T-helper 2 cell treated with Interferon-gamma antibody and Interleukin-4, amounts not matched to agents 5 μg/mL and 100 μg/mL, for 36 hours (primary cell): ENCODE measurements at regions not wholly inside any gene's neighbourhood (a gene's known extent, or its start where the extent isn't known, plus 50 kb on each side); places are given as distances from the start of the nearest gene placed in this dataset.

Experiments used
- DNase-seq: peaks from one replicate; pipeline ENCODE4 v3.0.0; 2021; ENCODE audit warnings: low spot score
- H3K27ac Mint-ChIP-seq: one replicate; pipeline ENCODE4 v1.8.0; 2021; ENCODE audit warnings: mild to moderate bottlenecking, mixed read lengths
- H3K27me3 Mint-ChIP-seq: one replicate; pipeline ENCODE4 v1.8.0; 2021; ENCODE audit warnings: low read depth, mixed read lengths
- H3K36me3 Mint-ChIP-seq: one replicate; pipeline ENCODE4 v1.8.0; 2021; ENCODE audit warnings: low read depth, mixed read lengths
- H3K4me1 Mint-ChIP-seq: one replicate; pipeline ENCODE4 v1.8.0; 2021; ENCODE audit warnings: low read depth, mixed read lengths
- H3K4me3 Mint-ChIP-seq: one replicate; pipeline ENCODE4 v1.8.0; 2022; ENCODE audit warnings: mild to moderate bottlenecking, moderate library complexity, mixed read lengths
- H3K9me3 Mint-ChIP-seq: one replicate; pipeline ENCODE4 v1.8.0; 2021; ENCODE audit warnings: mixed read lengths

- no peak for DNase-seq
- H3K36me3 Mint-ChIP-seq, result no peaks in the 10 kb centered on the region
- H3K27ac Mint-ChIP-seq, result no peak overlapping the region
- no peaks in the 10 kb centered on the region for H3K27me3 Mint-ChIP-seq
- no peaks in the 10 kb centered on the region for H3K4me1 Mint-ChIP-seq
- H3K9me3 Mint-ChIP-seq, result no peaks in the 10 kb centered on the region
- H3K4me3 Mint-ChIP-seq, result no peak overlapping the region
Observed at GRCh38 chr5:136528481-136529030, 163.2 kb upstream of the TRPC7 start.

GRCh38 chr5:136527311-136527710, 162.0 kb upstream of the TRPC7 start:
- Mint-ChIP-seq H3K4me1 (no peaks in the 10 kb centered on the region), H3K9me3 (no peaks in the 10 kb centered on the region), H3K36me3 (no peaks in the 10 kb centered on the region), H3K4me3 (no peak overlapping the region), H3K27ac (no peak overlapping the region), H3K27me3 (no peaks in the 10 kb centered on the region)
- no peak for DNase-seq

- no peaks in the 10 kb centered on the region for H3K27me3 Mint-ChIP-seq
- H3K4me1 Mint-ChIP-seq, result no peaks in the 10 kb centered on the region
- no peak overlapping the region for H3K27ac Mint-ChIP-seq
- H3K4me3 Mint-ChIP-seq, result no peak overlapping the region
- H3K9me3 Mint-ChIP-seq, result no peaks in the 10 kb centered on the region
- no peaks in the 10 kb centered on the region for H3K36me3 Mint-ChIP-seq
- DNase-seq, result no peak
Observed at GRCh38 chr5:136526791-136527190, 161.4 kb upstream of the TRPC7 start.

- no peak for DNase-seq
- Mint-ChIP-seq H3K4me3 (no peak overlapping the region), H3K36me3 (no peaks in the 10 kb centered on the region), H3K27me3 (no peaks in the 10 kb centered on the region), H3K27ac (no peak overlapping the region), H3K9me3 (no peaks in the 10 kb centered on the region), H3K4me1 (no peaks in the 10 kb centered on the region)
Observed at GRCh38 chr5:136526021-136526420, 160.7 kb upstream of the TRPC7 start.

- no peaks in the 10 kb centered on the region for H3K27me3 Mint-ChIP-seq
- H3K27ac Mint-ChIP-seq, result no peak overlapping the region
- H3K4me1 Mint-ChIP-seq, result no peaks in the 10 kb centered on the region
- H3K9me3 Mint-ChIP-seq, result no peaks in the 10 kb centered on the region
- no peaks in the 10 kb centered on the region for H3K36me3 Mint-ChIP-seq
- no peak overlapping the region for H3K4me3 Mint-ChIP-seq
- DNase-seq, result no peak
Observed at GRCh38 chr5:136525597-136525996, 160.3 kb upstream of the TRPC7 start.

GRCh38 chr5:136522217-136522956, 157.0 kb upstream of the TRPC7 start:
- no peaks in the 10 kb centered on the region for H3K36me3 Mint-ChIP-seq
- H3K4me3 Mint-ChIP-seq, result no peak overlapping the region
- H3K4me1 Mint-ChIP-seq, result no peaks in the 10 kb centered on the region
- no peaks in the 10 kb centered on the region for H3K9me3 Mint-ChIP-seq
- no peak for DNase-seq
- H3K27ac Mint-ChIP-seq, result no peak overlapping the region
- no peaks in the 10 kb centered on the region for H3K27me3 Mint-ChIP-seq

GRCh38 chr5:136521696-136522095, 156.4 kb upstream of the TRPC7 start:
- no peaks in the 10 kb centered on the region for H3K4me1 Mint-ChIP-seq
- no peak overlapping the region for H3K27ac Mint-ChIP-seq
- no peaks in the 10 kb centered on the region for H3K36me3 Mint-ChIP-seq
- H3K27me3 Mint-ChIP-seq, result no peaks in the 10 kb centered on the region
- no peaks in the 10 kb centered on the region for H3K9me3 Mint-ChIP-seq
- H3K4me3 Mint-ChIP-seq, result no peak overlapping the region
- no peak for DNase-seq

- H3K36me3 Mint-ChIP-seq, result no peaks in the 10 kb centered on the region
- DNase-seq, result no peak
- H3K4me3 Mint-ChIP-seq, result no peak overlapping the region
- no peaks in the 10 kb centered on the region for H3K4me1 Mint-ChIP-seq
- H3K9me3 Mint-ChIP-seq, result no peaks in the 10 kb centered on the region
- no peak overlapping the region for H3K27ac Mint-ChIP-seq
- H3K27me3 Mint-ChIP-seq, result no peaks in the 10 kb centered on the region
Observed at GRCh38 chr5:136518814-136519213, 153.5 kb upstream of the TRPC7 start.

GRCh38 chr5:136518174-136518573, 152.8 kb upstream of the TRPC7 start:
- H3K9me3 Mint-ChIP-seq, result no peaks in the 10 kb centered on the region
- no peak overlapping the region for H3K27ac Mint-ChIP-seq
- H3K36me3 Mint-ChIP-seq, result no peaks in the 10 kb centered on the region
- DNase-seq, result no peak
- no peak overlapping the region for H3K4me3 Mint-ChIP-seq
- no peaks in the 10 kb centered on the region for H3K4me1 Mint-ChIP-seq
- no peaks in the 10 kb centered on the region for H3K27me3 Mint-ChIP-seq

- H3K9me3 Mint-ChIP-seq, result no peaks in the 10 kb centered on the region
- no peak overlapping the region for H3K27ac Mint-ChIP-seq
- no peaks in the 10 kb centered on the region for H3K4me1 Mint-ChIP-seq
- no peaks in the 10 kb centered on the region for H3K27me3 Mint-ChIP-seq
- no peaks in the 10 kb centered on the region for H3K36me3 Mint-ChIP-seq
- DNase-seq, result no peak
- no peak overlapping the region for H3K4me3 Mint-ChIP-seq
Observed at GRCh38 chr5:136517755-136518154, 152.4 kb upstream of the TRPC7 start.

- no peaks in the 10 kb centered on the region for H3K4me1 Mint-ChIP-seq
- no peak overlapping the region for H3K27ac Mint-ChIP-seq
Observed at GRCh38 chr5:136516637-136517036, 151.3 kb upstream of the TRPC7 start.

GRCh38 chr5:136513430-136513829, 148.1 kb upstream of the TRPC7 start:
- no peaks in the 10 kb centered on the region for H3K9me3 Mint-ChIP-seq
- no peak overlapping the region for H3K27ac Mint-ChIP-seq
- H3K36me3 Mint-ChIP-seq, result no peaks in the 10 kb centered on the region
- H3K4me1 Mint-ChIP-seq, result no peaks in the 10 kb centered on the region
- no peak overlapping the region for H3K4me3 Mint-ChIP-seq
- no peaks in the 10 kb centered on the region for H3K27me3 Mint-ChIP-seq
- DNase-seq, result no peak

More at GRCh38 chr5:136516637-136517036, 151.3 kb upstream of the TRPC7 start:
- H3K27me3 Mint-ChIP-seq, result no peaks in the 10 kb centered on the region
- no peak overlapping the region for H3K4me3 Mint-ChIP-seq
- no peak for DNase-seq
- no peaks in the 10 kb centered on the region for H3K9me3 Mint-ChIP-seq
- H3K36me3 Mint-ChIP-seq, result no peaks in the 10 kb centered on the region

GRCh38 chr5:136511046-136511445, 145.7 kb upstream of the TRPC7 start:
- Mint-ChIP-seq H3K27me3 (no peaks in the 10 kb centered on the region), H3K4me3 (no peak overlapping the region)

GRCh38 chr5:136510481-136510880, 145.1 kb upstream of the TRPC7 start:
- no peak overlapping the region for H3K4me3 Mint-ChIP-seq
- DNase-seq, result no peak
- no peaks in the 10 kb centered on the region for H3K27me3 Mint-ChIP-seq

More at GRCh38 chr5:136511046-136511445, 145.7 kb upstream of the TRPC7 start:
- no peaks in the 10 kb centered on the region for H3K36me3 Mint-ChIP-seq
- DNase-seq, result no peak
- H3K27ac Mint-ChIP-seq, result no peak overlapping the region
- H3K4me1 Mint-ChIP-seq, result no peaks in the 10 kb centered on the region
- no peaks in the 10 kb centered on the region for H3K9me3 Mint-ChIP-seq

GRCh38 chr5:136506131-136506530, 140.8 kb upstream of the TRPC7 start:
- no peaks in the 10 kb centered on the region for H3K27me3 Mint-ChIP-seq
- no peak for DNase-seq
- no peaks in the 10 kb centered on the region for H3K36me3 Mint-ChIP-seq
- no peak overlapping the region for H3K4me3 Mint-ChIP-seq
- H3K4me1 Mint-ChIP-seq, result no peaks in the 10 kb centered on the region
- H3K9me3 Mint-ChIP-seq, result peaks cover 2% of the 10 kb centered on the region
- H3K27ac Mint-ChIP-seq, result no peak overlapping the region

More at GRCh38 chr5:136510481-136510880, 145.1 kb upstream of the TRPC7 start:
- Mint-ChIP-seq H3K36me3 (no peaks in the 10 kb centered on the region), H3K4me1 (no peaks in the 10 kb centered on the region), H3K9me3 (no peaks in the 10 kb centered on the region), H3K27ac (no peak overlapping the region)
